ENCODE measurements at regions not wholly inside any gene's neighbourhood (a gene's known extent, or its start where the extent isn't known, plus 50 kb on each side); places are given as distances from the start of the nearest gene placed in this dataset.

DNA sequence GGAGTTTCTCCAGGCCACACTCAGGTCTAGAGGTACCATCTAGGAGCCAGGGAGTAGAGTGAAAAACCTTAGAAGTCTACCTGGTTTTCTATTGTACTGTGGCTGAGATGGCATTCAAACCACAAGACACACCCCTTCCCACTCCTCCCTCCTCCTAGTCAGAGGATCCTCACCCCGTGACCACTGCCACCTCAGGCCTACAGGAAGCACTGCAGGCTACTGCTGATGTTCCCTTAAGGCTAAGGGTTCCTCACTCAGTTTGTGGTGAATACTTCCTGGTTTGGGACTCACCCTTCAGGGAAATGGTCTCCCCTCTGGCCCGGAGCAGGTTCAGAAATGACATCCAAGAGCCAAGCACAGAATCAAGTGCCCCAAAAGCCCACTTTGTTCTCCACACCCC lies 1293.9 kb downstream of the JRKL start:
- TF ChIP-seq CTCF (IDR thresholded peaks at IDR 0.05) (no peak), POLR2A (IDR thresholded peaks at IDR 0.05) (no peak)

All from Peyer's patch (tissue), 4 donors.